GM23338 (cell line): ENCODE measurements at regions not wholly inside any gene's neighbourhood (a gene's known extent, or its start where the extent isn't known, plus 50 kb on each side); places are given as distances from the start of the nearest gene placed in this dataset.

ENCODE experiments used
- CTCF ChIP-seq, 2 experiments: fragments of 200-600 bp in 1 of 2; sonication (generic) in 1 of 2; conservative IDR thresholded peaks; 2 replicates each; pipeline versions ENCODE4 v1.5.1 to v1.6.1; 2016 to 2017; ENCODE audit warnings: antibody characterized with exemption in 2 of 2, low read depth in 2 of 2, mild to moderate bottlenecking in 2 of 2, moderate library complexity in 1 of 2
- EZH2phosphoT487 ChIP-seq: fragments of 200-600 bp; sonication (generic); IDR thresholded peaks from one replicate; pipeline ENCODE4 v1.8.1; 2018; ENCODE audit warnings: antibody characterized with exemption; ENCODE audit not compliant: unreplicated experiment
- POLR2AphosphoS5 ChIP-seq: IDR thresholded peaks from 2 replicates; pipeline ENCODE4 v1.6.1; 2016; ENCODE audit warnings: antibody characterized with exemption, low read depth

DNA sequence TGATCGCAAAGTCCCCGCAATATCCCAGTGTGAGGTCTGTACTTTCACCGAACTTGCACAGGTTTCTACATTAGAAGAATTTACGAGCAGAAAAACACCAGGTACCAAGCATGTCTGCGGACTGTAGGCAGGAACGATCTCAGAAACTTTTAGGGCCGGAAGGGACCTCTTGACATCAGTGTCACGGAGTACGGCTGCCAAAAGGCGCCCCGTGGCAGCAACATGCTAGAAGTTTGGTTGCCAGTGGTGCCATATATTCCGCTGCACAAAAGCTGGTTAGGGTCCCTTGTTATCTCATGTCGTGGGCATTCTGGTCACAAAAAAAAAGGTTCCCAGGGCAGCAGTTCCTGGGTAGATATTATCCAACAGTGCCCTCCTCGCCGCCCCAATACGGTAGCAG, 61.0 kb upstream of the DCAF8L1 start:
- TF ChIP-seq CTCF (conservative IDR thresholded peaks at IDR 0.05; ENCODE audit: low read depth in 2 of 2) (no peak), POLR2AphosphoS5 (no peak), EZH2phosphoT487 (no peak)
